CD14-positive monocyte (primary cell): ENCODE measurements at regions not wholly inside any gene's neighbourhood (a gene's known extent, or its start where the extent isn't known, plus 50 kb on each side); places are given as distances from the start of the nearest gene placed in this dataset.
A peak's percentile ranks its signal among the peaks of the same experiment; 100 is the strongest.

Source experiments
- DNase-seq, 3 donors: peaks; one replicate each; pipeline ENCODE4 v3.0.0-alpha.2; 2011 to 2022
- H2AFZ ChIP-seq: 2 replicates; pipeline ENCODE4 v1.6.0; 2012; ENCODE audit warnings: mild to moderate bottlenecking, low read depth, low read length, inconsistent platforms; ENCODE audit not compliant: insufficient read depth, poor library complexity, severe bottlenecking
- H3K27ac ChIP-seq, 2 donors: 1 replicate in 1 of 2; 2 replicates in 1 of 2; pipeline ENCODE4 v1.5.1; 2012 to 2013; ENCODE audit warnings: low read length in 2 of 2, control low read depth in 1 of 2, inconsistent platforms in 1 of 2, low read depth in 1 of 2, mild to moderate bottlenecking in 1 of 2
- H3K27me3 ChIP-seq, 2 donors: one replicate each; pipeline versions ENCODE4 v1.6.0 to v1.6.1; 2011 to 2013; ENCODE audit warnings: low read length in 2 of 2; ENCODE audit not compliant: control insufficient read depth in 2 of 2, insufficient read depth in 2 of 2
- H3K36me3 ChIP-seq, 2 donors: replicated peaks in 1 of 2; 1 replicate in 1 of 2; 2 replicates in 1 of 2; pipeline versions ENCODE4 v1.5.1 to v1.6.1; 2012 to 2013; ENCODE audit warnings: low read length in 2 of 2, control low read depth in 1 of 2, inconsistent platforms in 1 of 2, mild to moderate bottlenecking in 1 of 2; ENCODE audit not compliant: insufficient read depth in 2 of 2, control insufficient read depth in 1 of 2
- H3K4me1 ChIP-seq, 2 donors: 1 replicate in 1 of 2; 2 replicates in 1 of 2; pipeline versions ENCODE4 v1.5.1 to v1.6.1; 2012 to 2013; ENCODE audit warnings: low read length in 2 of 2, control low read depth in 1 of 2, inconsistent platforms in 1 of 2, mild to moderate bottlenecking in 1 of 2, moderate library complexity in 1 of 2; ENCODE audit not compliant: insufficient read depth in 2 of 2, control insufficient read depth in 1 of 2
- H3K4me2 ChIP-seq: replicated peaks from 2 replicates; pipeline ENCODE3; 2012; ENCODE audit warnings: low read length, moderate library complexity, mild to moderate bottlenecking; ENCODE audit not compliant: poor library complexity, severe bottlenecking; ENCODE audit errors: extremely low read depth
- H3K4me3 ChIP-seq, 3 experiments: fragments of 200-600 bp in 1 of 3; sonication (generic) in 1 of 3; replicated peaks in 1 of 3; 1 replicate in 2 of 3; 2 replicates in 1 of 3; pipeline ENCODE4 v1.5.1; 2011 to 2013; ENCODE audit warnings: low read length in 3 of 3, mild to moderate bottlenecking in 3 of 3, control low read depth in 2 of 3, low read depth in 2 of 3, inconsistent platforms in 1 of 3, moderate library complexity in 1 of 3
- H3K79me2 ChIP-seq: 2 replicates; pipeline ENCODE4 v1.6.0; 2012; ENCODE audit warnings: mild to moderate bottlenecking, control low read depth, inconsistent platforms, low read length, moderate library complexity; ENCODE audit not compliant: insufficient read depth
- H3K9ac ChIP-seq: 2 replicates; pipeline ENCODE4 v1.6.0; 2017; ENCODE audit warnings: low read length, mild to moderate bottlenecking; ENCODE audit not compliant: insufficient read depth, poor library complexity, severe bottlenecking
- H3K9me3 ChIP-seq, 2 donors: replicated peaks in 1 of 2; 1 replicate in 1 of 2; 2 replicates in 1 of 2; pipeline versions ENCODE4 v1.5.1 to v1.6.1; 2012 to 2013; ENCODE audit warnings: low read length in 2 of 2, control low read depth in 1 of 2; ENCODE audit not compliant: control insufficient read depth in 1 of 2, insufficient read depth in 1 of 2
- H4K20me1 ChIP-seq: 2 replicates; pipeline ENCODE4 v1.6.0; 2012; ENCODE audit warnings: mild to moderate bottlenecking, low read length, control low read depth, moderate library complexity; ENCODE audit not compliant: insufficient read depth
- H3K27ac Mint-ChIP-seq, 7 donors: one replicate each; pipeline ENCODE4 v1.8.0; 2020; ENCODE audit warnings: mild to moderate bottlenecking in 7 of 7, mixed read lengths in 7 of 7, moderate library complexity in 6 of 7, inconsistent platforms in 2 of 7
- H3K27me3 Mint-ChIP-seq, 3 donors: one replicate each; pipeline ENCODE4 v1.8.0; 2021 to 2022; ENCODE audit warnings: low read depth in 3 of 3, mild to moderate bottlenecking in 3 of 3, mixed read lengths in 3 of 3, moderate library complexity in 3 of 3, inconsistent platforms in 1 of 3
- H3K36me3 Mint-ChIP-seq, 2 donors: one replicate each; pipeline ENCODE4 v1.8.0; 2020; ENCODE audit warnings: mixed read lengths in 2 of 2, inconsistent platforms in 1 of 2, mild to moderate bottlenecking in 1 of 2
- H3K4me1 Mint-ChIP-seq: one replicate; pipeline ENCODE4 v1.8.0; 2020; ENCODE audit warnings: mild to moderate bottlenecking, mixed read lengths
- H3K4me3 Mint-ChIP-seq, 2 donors: one replicate each; pipeline ENCODE4 v1.8.0; 2020; ENCODE audit warnings: mild to moderate bottlenecking in 2 of 2, mixed read lengths in 2 of 2, moderate library complexity in 1 of 2
- H3K9me3 Mint-ChIP-seq, 7 donors: one replicate each; pipeline ENCODE4 v1.8.0; 2020 to 2022; ENCODE audit warnings: mixed read lengths in 7 of 7, mild to moderate bottlenecking in 6 of 7, moderate library complexity in 6 of 7, inconsistent platforms in 2 of 7
- CTCF ChIP-seq: fragments of 200-600 bp; IDR thresholded peaks from one replicate; pipeline ENCODE4 v1.8.0; 2022; ENCODE audit warnings: antibody characterized with exemption, mild to moderate bottlenecking
- WGBS: methylation state at CpG from one replicate; pipeline ENCODE4 v1.1.5; 2013; ENCODE audit warnings: missing lambda C conversion rate; ENCODE audit not compliant: insufficient coverage; 5-methylcytosine and 5-hydroxymethylcytosine counted together
- intact Hi-C, 2 donors: fragments of 100-400 bp; cut with micrococcal nuclease; formaldehyde crosslinking; loops; one replicate each; pipeline versions ENCODE4 v1.15.0 to v1.15.1; 2023

- Histone ChIP-seq H3K9me3 (no peaks in the 10 kb centered on the region), H3K4me2 (peak overlapping the region; percentile 51), H3K27me3 (no peaks in the 10 kb centered on the region), H2AFZ (no peak overlapping the region), H3K79me2 (no peaks in the 10 kb centered on the region), H4K20me1 (no peaks in the 10 kb centered on the region), H3K4me3 (peak overlapping the region in 1 of 3 experiments; percentile 40), H3K36me3 (no peaks in the 10 kb centered on the region), H3K9ac (peak overlapping the region; percentile 23), H3K27ac (peak overlapping the region; percentile 57 to 84), H3K4me1 (peaks cover 37 to 45% of the 10 kb centered on the region in 2 donors)
- intact Hi-C loops = loop anchor here (5.0 kb wide), 2 partner anchors 47 to 52 kb away; no protein-coding TSS in a partner anchor
- no CpG with 5 or more reads among the region's 2 CpGs for WGBS
- peaks cover 0 to 5% of the 10 kb centered on the region in 2 donors for H3K36me3 Mint-ChIP-seq
- H3K4me1 Mint-ChIP-seq = peaks cover 43% of the 10 kb centered on the region
- DNase-seq = peak; percentile 88 to 94 (median 94)
- H3K27me3 Mint-ChIP-seq = peaks cover 0 to 3% (median 2%) of the 10 kb centered on the region in 3 donors
- TF ChIP-seq CTCF = no peak
- peaks cover 0 to 4% (median 3%) of the 10 kb centered on the region in 7 donors for H3K9me3 Mint-ChIP-seq
- peak overlapping the region in 1 of 2 donors; percentile 67 for H3K4me3 Mint-ChIP-seq
- peak overlapping the region; percentile 91 to 98 (median 95) for H3K27ac Mint-ChIP-seq
Observed at GRCh38 chr2:147689220-147689909, 155.5 kb upstream of the ACVR2A start.

GRCh38 chr2:147688242-147688641, 156.6 kb upstream of the ACVR2A start:
- TF ChIP-seq CTCF = no peak
- no peak overlapping the region for H3K4me2 ChIP-seq
- peaks cover 0 to 5% (median 2%) of the 10 kb centered on the region in 3 donors for H3K27me3 Mint-ChIP-seq
- H3K4me1 Mint-ChIP-seq = peaks cover 43% of the 10 kb centered on the region
- no peak overlapping the region for H3K4me3 Mint-ChIP-seq
- peak overlapping the region in 1 of 2 donors; percentile 84 for H3K27ac ChIP-seq
- intact Hi-C loops = loop anchor here (5.0 kb wide), 2 partner anchors 46 to 51 kb away; no protein-coding TSS in a partner anchor
- H3K36me3 ChIP-seq = no peaks in the 10 kb centered on the region
- H3K4me3 ChIP-seq = no peak overlapping the region
- H3K36me3 Mint-ChIP-seq = peaks cover 0 to 5% of the 10 kb centered on the region in 2 donors
- H3K4me1 ChIP-seq = peaks cover 37 to 45% of the 10 kb centered on the region in 2 donors
- H3K79me2 ChIP-seq = no peaks in the 10 kb centered on the region
- peaks cover 0 to 4% (median 3%) of the 10 kb centered on the region in 7 donors for H3K9me3 Mint-ChIP-seq
- H3K9me3 ChIP-seq = no peaks in the 10 kb centered on the region
- H3K27ac Mint-ChIP-seq = peak overlapping the region in 2 of 7 donors; percentile 50 to 98
- no peaks in the 10 kb centered on the region for H4K20me1 ChIP-seq
- H2AFZ ChIP-seq = no peak overlapping the region
- no peaks in the 10 kb centered on the region for H3K27me3 ChIP-seq
- DNase-seq = peak; percentile 46 to 77 (median 60)
- H3K9ac ChIP-seq = no peak overlapping the region
- no CpG with 5 or more reads among the region's 1 CpG for WGBS
